ENCODE measurements at regions not wholly inside any gene's neighbourhood (a gene's known extent, or its start where the extent isn't known, plus 50 kb on each side); places are given as distances from the start of the nearest gene placed in this dataset.

GRCh38 chr6:49264909-49265308 lies 198.1 kb downstream of the MMUT start:
- DNase-seq: peak in 1 of 5 donors; percentile 22
- WGBS, 4 donors: 84 to 88% (median 86%) methylated on average over 7 to 8 of the region's 8 CpGs
- Histone ChIP-seq H3K4me1 (no peaks in the 10 kb centered on the region), H3K27me3 (no peaks in the 10 kb centered on the region), H3K27ac (no peak overlapping the region), H3K36me3 (no peaks in the 10 kb centered on the region), H3K4me3 (no peak overlapping the region), H3K9me3 (no peaks in the 10 kb centered on the region)
- intact Hi-C loops (cut with DNase I): no loop called here
- TF ChIP-seq POLR2A (IDR thresholded peaks at IDR 0.05): no peak
- no peak for TF ChIP-seq CTCF (IDR thresholded peaks at IDR 0.05)
- no peak for ATAC-seq

- ATAC-seq: no peak
Measured at GRCh38 chr6:49264496-49264895, 198.6 kb downstream of the MMUT start.

GRCh38 chr6:49257549-49257948 lies 205.5 kb downstream of the MMUT start:
- no peaks in the 10 kb centered on the region for H3K9me3 ChIP-seq
- ATAC-seq: no peak
- 32 to 37% (median 34%) methylated on average over 3 of the region's 3 CpGs for WGBS, 4 donors
- intact Hi-C loops (cut with DNase I): no loop called here
- H3K27me3 ChIP-seq: no peaks in the 10 kb centered on the region
- TF ChIP-seq POLR2A (IDR thresholded peaks at IDR 0.05) (no peak), CTCF (IDR thresholded peaks at IDR 0.05) (no peak)
- no peaks in the 10 kb centered on the region for H3K36me3 ChIP-seq
- H3K4me3 ChIP-seq: no peak overlapping the region
- no peak for DNase-seq
- no peak overlapping the region for H3K27ac ChIP-seq
- no peaks in the 10 kb centered on the region for H3K4me1 ChIP-seq

More at GRCh38 chr6:49264496-49264895, 198.6 kb downstream of the MMUT start:
- H3K9me3 ChIP-seq: no peaks in the 10 kb centered on the region
- no peak overlapping the region for H3K4me3 ChIP-seq
- peak in 1 of 5 donors; percentile 30 for DNase-seq
- H3K36me3 ChIP-seq: no peaks in the 10 kb centered on the region
- intact Hi-C loops (cut with DNase I): no loop called here
- TF ChIP-seq CTCF (IDR thresholded peaks at IDR 0.05) (no peak), POLR2A (IDR thresholded peaks at IDR 0.05) (no peak)
- 73 to 84% (median 79%) methylated on average over 6 to 7 of the region's 7 CpGs for WGBS, 4 donors
- H3K4me1 ChIP-seq: no peaks in the 10 kb centered on the region
- H3K27me3 ChIP-seq: no peaks in the 10 kb centered on the region
- no peak overlapping the region for H3K27ac ChIP-seq

GRCh38 chr6:49255335-49255734 lies 207.7 kb downstream of the MMUT start:
- Histone ChIP-seq H3K9me3 (no peaks in the 10 kb centered on the region), H3K27ac (no peak overlapping the region), H3K4me1 (no peaks in the 10 kb centered on the region), H3K27me3 (no peaks in the 10 kb centered on the region), H3K4me3 (no peak overlapping the region), H3K36me3 (no peaks in the 10 kb centered on the region)
- TF ChIP-seq CTCF (IDR thresholded peaks at IDR 0.05) (no peak), POLR2A (IDR thresholded peaks at IDR 0.05) (no peak)
- WGBS, 4 donors: 85 to 92% (median 87%) methylated on average over 3 of the region's 3 CpGs
- no peak for ATAC-seq
- intact Hi-C loops (cut with DNase I): no loop called here
- no peak for DNase-seq
